Esophagus squamous epithelium (tissue), 4 donors: ENCODE measurements at regions not wholly inside any gene's neighbourhood (a gene's known extent, or its start where the extent isn't known, plus 50 kb on each side); places are given as distances from the start of the nearest gene placed in this dataset.

ENCODE experiments used
- CTCF ChIP-seq, 6 experiments: fragments of 450-650 bp in 4 of 6; fragments of 200-600 bp in 2 of 6; sonication (generic) in 2 of 6; IDR thresholded peaks; one replicate each; pipeline ENCODE4 v1.5.1; 2016 to 2019; ENCODE audit warnings: antibody characterized with exemption in 6 of 6, mild to moderate bottlenecking in 4 of 6, moderate library complexity in 4 of 6
- POLR2A ChIP-seq, 4 donors: fragments of 450-650 bp; IDR thresholded peaks; one replicate each; pipeline ENCODE4 v1.6.1; 2017; ENCODE audit warnings: antibody characterized with exemption in 4 of 4, mild to moderate bottlenecking in 4 of 4, moderate library complexity in 3 of 4

- TF ChIP-seq POLR2A (IDR thresholded peaks at IDR 0.05): no peak
- TF ChIP-seq CTCF (IDR thresholded peaks at IDR 0.05): no peak
These were observed 394.8 kb upstream of the IGFBP3 start for GRCh38 chr7:46315891-46316290.
